Testis (tissue), 2 donors: ENCODE measurements at regions not wholly inside any gene's neighbourhood (a gene's known extent, or its start where the extent isn't known, plus 50 kb on each side); places are given as distances from the start of the nearest gene placed in this dataset.

Experiments
- DNase-seq: peaks from one replicate; pipeline ENCODE4 v3.0.0-alpha.2; 2019
- H3K27ac ChIP-seq, 2 donors: fragments of 200-600 bp; sonication (generic); one replicate each; pipeline ENCODE4 v1.5.1; 2019
- H3K27me3 ChIP-seq: fragments of 200-600 bp; sonication (generic); one replicate; pipeline ENCODE4 v1.5.1; 2019
- H3K36me3 ChIP-seq: fragments of 200-600 bp; sonication (generic); one replicate; pipeline ENCODE4 v1.5.1; 2017; ENCODE audit warnings: low read depth; ENCODE audit errors: missing control alignments
- H3K4me1 ChIP-seq: fragments of 200-600 bp; sonication (generic); one replicate; pipeline ENCODE4 v1.5.1; 2019
- H3K4me3 ChIP-seq, 2 donors: fragments of 200-600 bp; sonication (generic); one replicate each; pipeline ENCODE4 v1.5.1; 2017 to 2019
- H3K9me3 ChIP-seq: fragments of 200-600 bp; sonication (generic); one replicate; pipeline ENCODE4 v1.5.1; 2017
- CTCF ChIP-seq, 3 experiments: fragments of 450-650 bp in 2 of 3; fragments of 200-600 bp in 1 of 3; sonication (generic) in 1 of 3; IDR thresholded peaks; one replicate each; pipeline ENCODE4 v1.5.1; 2016 to 2019; ENCODE audit warnings: antibody characterized with exemption in 3 of 3, mild to moderate bottlenecking in 2 of 3, moderate library complexity in 1 of 3
- POLR2A ChIP-seq: fragments of 450-650 bp; IDR thresholded peaks from one replicate; pipeline ENCODE4 v1.6.1; 2017; ENCODE audit warnings: antibody characterized with exemption, mild to moderate bottlenecking, moderate library complexity
- WGBS, 2 donors: methylation state at CpG; one replicate each; pipeline ENCODE4 v1.1.5; 2018; 5-methylcytosine and 5-hydroxymethylcytosine counted together
- intact Hi-C: fragments of 100-400 bp; cut with DNase I; formaldehyde crosslinking; loops from one replicate; pipeline ENCODE4 v1.15.1; 2023; ENCODE audit warnings: low total_unique reads

- Histone ChIP-seq H3K27me3 (no peaks in the 10 kb centered on the region), H3K4me1 (no peaks in the 10 kb centered on the region), H3K36me3 (no peaks in the 10 kb centered on the region), H3K27ac (no peak overlapping the region), H3K9me3 (no peaks in the 10 kb centered on the region), H3K4me3 (no peak overlapping the region)
- TF ChIP-seq POLR2A (no peak), CTCF (IDR thresholded peaks at IDR 0.05) (no peak)
- intact Hi-C loops = no loop called here
- DNase-seq = no peak
- 87% methylated on average over 2 of the region's 2 CpGs for WGBS, 2 donors
Measured at GRCh38 chr9:107708791-107709190, 219.2 kb upstream of the KLF4 start.

- no peak overlapping the region for H3K4me3 ChIP-seq
- 80 to 84% methylated on average over 7 of the region's 7 CpGs for WGBS, 2 donors
- intact Hi-C loops = no loop called here
- H3K36me3 ChIP-seq = no peaks in the 10 kb centered on the region
- H3K27me3 ChIP-seq = no peaks in the 10 kb centered on the region
- no peaks in the 10 kb centered on the region for H3K4me1 ChIP-seq
- TF ChIP-seq POLR2A = no peak
- TF ChIP-seq CTCF (IDR thresholded peaks at IDR 0.05) = no peak
- no peaks in the 10 kb centered on the region for H3K9me3 ChIP-seq
- no peak for DNase-seq
- no peak overlapping the region for H3K27ac ChIP-seq
Measured at GRCh38 chr9:107707915-107708441, 218.4 kb upstream of the KLF4 start.

- no peaks in the 10 kb centered on the region for H3K9me3 ChIP-seq
- intact Hi-C loops = no loop called here
- no peaks in the 10 kb centered on the region for H3K27me3 ChIP-seq
- TF ChIP-seq CTCF (IDR thresholded peaks at IDR 0.05) = no peak
- TF ChIP-seq POLR2A = no peak
- DNase-seq = no peak
- no peaks in the 10 kb centered on the region for H3K36me3 ChIP-seq
- no peak overlapping the region for H3K27ac ChIP-seq
- no peak overlapping the region for H3K4me3 ChIP-seq
- H3K4me1 ChIP-seq = no peaks in the 10 kb centered on the region
- 21 to 32% methylated on average over 6 of the region's 6 CpGs for WGBS, 2 donors
Measured at GRCh38 chr9:107707428-107707837, 217.9 kb upstream of the KLF4 start.

GRCh38 chr9:107706701-107707427, 217.3 kb upstream of the KLF4 start:
- 43 to 60% methylated on average over 3 of the region's 3 CpGs for WGBS, 2 donors
- no peaks in the 10 kb centered on the region for H3K4me1 ChIP-seq
- no peak overlapping the region for H3K27ac ChIP-seq
- no peaks in the 10 kb centered on the region for H3K36me3 ChIP-seq
- TF ChIP-seq POLR2A (no peak), CTCF (IDR thresholded peaks at IDR 0.05) (no peak)
- no peak for DNase-seq
- intact Hi-C loops = no loop called here
- no peaks in the 10 kb centered on the region for H3K9me3 ChIP-seq
- no peaks in the 10 kb centered on the region for H3K27me3 ChIP-seq
- no peak overlapping the region for H3K4me3 ChIP-seq

GRCh38 chr9:107705521-107705920, 216.0 kb upstream of the KLF4 start:
- intact Hi-C loops = no loop called here
- 45 to 82% methylated on average over 3 of the region's 3 CpGs for WGBS, 2 donors
- no peak for TF ChIP-seq POLR2A
- no peak for TF ChIP-seq CTCF (IDR thresholded peaks at IDR 0.05)

More at GRCh38 chr9:107705521-107705920, 216.0 kb upstream of the KLF4 start:
- no peak overlapping the region for H3K4me3 ChIP-seq
- no peaks in the 10 kb centered on the region for H3K27me3 ChIP-seq
- H3K4me1 ChIP-seq = no peaks in the 10 kb centered on the region
- H3K36me3 ChIP-seq = no peaks in the 10 kb centered on the region
- H3K9me3 ChIP-seq = no peaks in the 10 kb centered on the region
- H3K27ac ChIP-seq = no peak overlapping the region
- no peak for DNase-seq
